ENCODE measurements at regions not wholly inside any gene's neighbourhood (a gene's known extent, or its start where the extent isn't known, plus 50 kb on each side); places are given as distances from the start of the nearest gene placed in this dataset.

- TF ChIP-seq CREB5 (CRISPR knock-in tag; IDR thresholded peaks at IDR 0.05; ENCODE audit: low read depth) (no peak), ARNTL (CRISPR knock-in tag; IDR thresholded peaks at IDR 0.05; ENCODE audit: borderline replicate concordance, low read depth) (no peak), CSDC2 (CRISPR knock-in tag; IDR thresholded peaks at IDR 0.05) (no peak), TOX (CRISPR knock-in tag; IDR thresholded peaks at IDR 0.05; ENCODE audit: borderline replicate concordance) (no peak), PATZ1 (CRISPR knock-in tag; IDR thresholded peaks at IDR 0.05; ENCODE audit: borderline replicate concordance) (no peak), TSHZ2 (CRISPR knock-in tag; IDR thresholded peaks at IDR 0.05) (no peak), ISL1 (CRISPR knock-in tag; IDR thresholded peaks at IDR 0.05) (no peak), OSR1 (CRISPR knock-in tag; IDR thresholded peaks at IDR 0.05) (no peak), CSRNP3 (CRISPR knock-in tag; IDR thresholded peaks at IDR 0.05) (no peak), ZFP3 (CRISPR knock-in tag; IDR thresholded peaks at IDR 0.05) (no peak), ZNF565 (CRISPR knock-in tag; conservative IDR thresholded peaks at IDR 0.05; ENCODE audit: low read depth) (no peak), ESRRG (CRISPR knock-in tag; IDR thresholded peaks at IDR 0.05) (no peak), TCF4 (CRISPR knock-in tag; IDR thresholded peaks at IDR 0.05; ENCODE audit: borderline replicate concordance) (no peak), GLIS3 (CRISPR knock-in tag; IDR thresholded peaks at IDR 0.05) (no peak), POU6F1 (CRISPR knock-in tag; IDR thresholded peaks at IDR 0.05; ENCODE audit: borderline replicate concordance, low read depth) (no peak), BACH2 (CRISPR knock-in tag; IDR thresholded peaks at IDR 0.05; ENCODE audit: borderline replicate concordance) (no peak), ZNF70 (CRISPR knock-in tag; IDR thresholded peaks at IDR 0.05) (no peak)
- no peak for ATAC-seq
Observed at GRCh38 chrX:111003118-111003517, 92.9 kb upstream of the PAK3 start.

GRCh38 chrX:110992611-110993010, 103.4 kb upstream of the PAK3 start:
- TF ChIP-seq ISL1 (CRISPR knock-in tag; IDR thresholded peaks at IDR 0.05) (no peak), CREB5 (CRISPR knock-in tag; IDR thresholded peaks at IDR 0.05; ENCODE audit: low read depth) (no peak), ZFP3 (CRISPR knock-in tag; IDR thresholded peaks at IDR 0.05) (no peak), ARNTL (CRISPR knock-in tag; IDR thresholded peaks at IDR 0.05; ENCODE audit: borderline replicate concordance, low read depth) (no peak), ZNF565 (CRISPR knock-in tag; conservative IDR thresholded peaks at IDR 0.05; ENCODE audit: low read depth) (no peak), SNAI2 (CRISPR knock-in tag; IDR thresholded peaks at IDR 0.05) (no peak), TSHZ2 (CRISPR knock-in tag; IDR thresholded peaks at IDR 0.05) (no peak)
- ATAC-seq, result peak; percentile 67; the same call in 2 of the 3 replicates
